NCI-H146 (cell line): ENCODE measurements at regions not wholly inside any gene's neighbourhood (a gene's known extent, or its start where the extent isn't known, plus 50 kb on each side); places are given as distances from the start of the nearest gene placed in this dataset.
A peak's percentile ranks its signal among the peaks of the same experiment; 100 is the strongest.

ENCODE experiments used
- DNase-seq: peaks from one replicate; lab custom pipeline; 2025; lab: John Stamatoyannopoulos, UW

- no peak for DNase-seq
Measured at GRCh38 chr9:121550041-121550440, 50.4 kb upstream of the GGTA1 start.

- peak; percentile 67 for DNase-seq
Measured at GRCh38 chr9:121550569-121551512, 51.2 kb upstream of the GGTA1 start.

DNA sequence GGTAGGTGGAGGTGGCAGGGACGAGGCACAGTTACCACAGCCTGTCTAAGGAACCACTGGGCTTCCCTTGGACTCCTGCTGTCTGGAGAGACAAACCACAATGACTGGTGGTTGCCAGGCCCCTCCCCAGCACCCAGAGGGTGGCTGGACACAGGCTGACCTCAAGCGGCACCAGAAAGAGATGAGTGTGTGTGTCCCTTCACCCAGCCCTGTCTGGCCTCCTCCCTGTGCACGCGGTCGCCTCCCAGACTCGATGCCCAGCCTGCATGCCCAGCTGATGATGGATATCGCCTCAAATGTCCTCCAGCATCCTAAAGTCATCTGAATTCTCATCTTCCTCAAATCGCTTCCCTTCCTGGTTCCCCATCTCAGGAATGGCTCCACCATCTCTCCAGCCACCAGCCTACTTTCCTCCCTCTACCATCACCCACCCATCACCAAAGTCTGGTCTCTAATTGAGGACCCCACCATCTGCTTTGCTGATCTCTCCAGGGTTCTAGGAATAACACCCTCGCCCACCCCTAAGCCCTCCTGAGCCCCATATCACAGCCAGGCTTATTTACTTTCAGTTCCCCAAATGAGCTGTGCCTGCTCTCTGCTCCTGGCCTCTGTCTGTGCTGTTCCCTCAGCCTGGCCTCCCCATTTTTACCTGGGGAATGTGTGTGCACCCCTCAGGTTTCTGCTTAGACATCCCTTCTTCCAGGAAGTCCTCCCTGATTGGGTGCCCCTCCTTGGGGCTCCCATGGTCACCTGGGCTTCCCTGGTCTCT, 52.5 kb upstream of the GGTA1 start:
- DNase-seq = no peak

GRCh38 chr9:121556082-121556481, 56.4 kb upstream of the GGTA1 start:
- no peak for DNase-seq

DNA sequence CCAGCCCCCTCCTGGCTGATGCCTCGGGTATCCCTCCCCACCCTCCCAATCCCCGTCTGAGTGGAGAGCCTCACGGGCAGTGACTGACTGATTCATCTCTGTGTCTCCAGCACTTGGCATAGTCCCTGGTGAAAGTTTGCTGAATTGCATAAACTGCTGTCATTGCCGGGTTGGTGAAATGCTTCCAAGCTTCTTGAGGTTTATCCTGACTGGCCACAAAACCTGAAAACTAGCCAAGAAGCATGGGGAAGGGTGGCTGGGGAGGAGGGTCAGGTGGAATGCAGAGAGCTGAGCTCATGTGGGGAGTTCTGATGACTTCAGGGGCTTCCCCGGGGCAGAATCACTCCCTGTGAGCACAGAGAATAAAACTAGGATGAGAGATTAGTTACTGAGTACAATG, 56.9 kb upstream of the GGTA1 start:
- no peak for DNase-seq

- DNase-seq = no peak
Measured at GRCh38 chr9:121557581-121558447, 58.2 kb upstream of the GGTA1 start.

GRCh38 chr9:121558473-121558872, 58.8 kb upstream of the GGTA1 start:
- DNase-seq = no peak

- no peak for DNase-seq
Measured at GRCh38 chr9:121559183-121559582, 59.5 kb upstream of the GGTA1 start.

DNA sequence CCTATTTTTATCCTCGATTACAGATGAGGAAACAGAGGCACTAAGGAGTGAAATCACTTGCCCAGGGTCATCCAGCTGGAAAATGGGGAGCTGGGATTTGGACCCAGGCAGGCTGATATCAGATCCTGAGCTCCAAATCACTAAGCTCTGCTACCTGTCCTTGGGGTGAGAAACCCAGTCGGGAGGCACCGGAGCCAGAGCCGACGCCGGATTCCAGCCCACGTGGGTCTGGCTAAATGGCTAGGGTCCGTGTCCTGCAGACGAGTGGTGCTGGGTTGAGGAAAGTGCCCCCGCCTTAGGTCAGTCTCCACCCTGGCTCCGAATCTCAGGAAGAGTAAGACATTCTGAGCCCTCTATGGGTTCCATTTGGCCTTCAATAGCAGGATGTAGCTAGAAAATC, 61.3 kb upstream of the GGTA1 start:
- no peak for DNase-seq

- no peak for DNase-seq
Measured at GRCh38 chr9:121561385-121562222, 62.0 kb upstream of the GGTA1 start.

DNA sequence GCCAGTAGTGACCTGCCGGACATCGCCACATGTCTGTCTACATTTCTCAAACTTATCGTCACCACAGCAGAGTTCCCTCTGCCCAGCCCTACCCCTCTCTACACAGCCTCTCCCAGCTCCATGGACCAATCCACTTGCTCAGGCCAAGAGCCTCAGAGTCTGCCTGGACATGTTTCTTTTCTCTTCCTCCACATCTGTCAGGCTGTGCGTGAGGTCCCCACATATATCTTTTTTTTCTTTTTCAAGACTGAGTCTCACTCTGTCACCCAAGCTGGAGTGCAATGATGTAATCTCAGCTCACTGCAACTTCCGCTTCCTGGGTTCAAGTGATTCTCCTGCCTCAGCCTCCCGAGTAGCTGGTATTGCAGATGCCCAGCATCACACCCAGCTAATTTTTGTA, 62.7 kb upstream of the GGTA1 start:
- no peak for DNase-seq

- no peak for DNase-seq
Measured at GRCh38 chr9:121563425-121563824, 63.8 kb upstream of the GGTA1 start.

DNA sequence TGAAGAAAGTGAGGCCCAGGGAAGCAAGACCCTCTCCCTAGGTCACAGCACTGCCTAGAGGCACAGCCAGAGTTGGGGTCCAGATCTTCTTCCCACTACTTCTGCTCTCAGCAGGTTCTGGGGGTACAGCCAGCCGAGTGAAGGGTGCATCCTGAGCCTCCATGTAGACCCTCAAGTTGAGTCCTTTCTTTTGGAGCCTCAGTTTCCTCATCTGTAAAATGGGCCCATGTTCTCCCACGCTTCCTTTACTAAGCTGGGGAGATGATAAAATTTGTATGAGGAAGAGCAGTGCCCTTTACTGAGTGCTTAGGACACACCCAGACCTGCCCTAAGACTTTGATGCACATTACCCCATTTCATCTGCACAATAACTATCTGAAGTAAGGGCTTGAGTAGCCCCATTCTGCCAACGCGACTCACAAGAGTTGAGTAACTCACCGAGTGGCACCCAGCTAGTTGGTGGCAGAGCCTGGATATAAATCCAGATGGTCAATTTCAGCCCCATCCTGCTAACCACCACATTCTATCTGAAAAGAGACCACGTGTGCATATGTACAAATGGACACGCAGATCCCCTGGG, 64.3 kb upstream of the GGTA1 start:
- no peak for DNase-seq

DNA sequence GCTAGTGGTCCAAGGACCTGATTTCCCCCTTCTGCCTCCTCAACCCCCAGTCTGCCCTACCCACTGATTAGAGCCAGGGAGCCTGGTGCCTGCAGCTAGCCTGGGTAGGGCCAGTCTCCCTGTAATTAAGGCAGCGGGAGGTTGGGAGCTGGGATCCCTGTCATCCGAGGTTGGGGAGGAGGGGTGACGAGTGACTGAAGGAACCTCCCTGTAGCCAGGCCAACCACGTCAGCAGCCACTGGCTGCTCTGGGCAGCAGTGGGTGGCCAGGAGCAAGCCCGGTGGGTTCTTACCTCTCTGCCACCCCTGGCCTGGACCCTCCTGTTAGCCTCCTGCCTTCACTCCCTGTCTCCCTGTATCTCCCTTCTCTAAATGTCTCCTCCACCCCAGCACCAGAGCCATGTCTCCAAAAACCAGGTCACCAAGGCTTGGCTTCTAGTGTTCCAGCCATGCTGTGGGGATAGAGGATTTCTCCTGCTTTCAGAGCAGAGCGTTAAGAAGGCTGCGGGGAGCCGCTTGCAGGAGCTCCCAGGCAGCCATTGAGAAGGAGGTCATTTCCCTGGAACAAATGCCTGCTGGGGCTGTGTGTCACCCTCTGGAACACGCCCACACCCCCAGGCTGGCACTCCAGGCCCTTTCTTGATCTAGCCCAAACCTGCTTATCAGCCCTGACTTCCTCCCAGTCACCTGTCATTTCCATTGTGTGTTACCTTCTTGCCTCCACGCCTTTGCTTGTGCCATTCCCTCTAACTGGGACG, 65.0 kb upstream of the GGTA1 start:
- no peak for DNase-seq

DNA sequence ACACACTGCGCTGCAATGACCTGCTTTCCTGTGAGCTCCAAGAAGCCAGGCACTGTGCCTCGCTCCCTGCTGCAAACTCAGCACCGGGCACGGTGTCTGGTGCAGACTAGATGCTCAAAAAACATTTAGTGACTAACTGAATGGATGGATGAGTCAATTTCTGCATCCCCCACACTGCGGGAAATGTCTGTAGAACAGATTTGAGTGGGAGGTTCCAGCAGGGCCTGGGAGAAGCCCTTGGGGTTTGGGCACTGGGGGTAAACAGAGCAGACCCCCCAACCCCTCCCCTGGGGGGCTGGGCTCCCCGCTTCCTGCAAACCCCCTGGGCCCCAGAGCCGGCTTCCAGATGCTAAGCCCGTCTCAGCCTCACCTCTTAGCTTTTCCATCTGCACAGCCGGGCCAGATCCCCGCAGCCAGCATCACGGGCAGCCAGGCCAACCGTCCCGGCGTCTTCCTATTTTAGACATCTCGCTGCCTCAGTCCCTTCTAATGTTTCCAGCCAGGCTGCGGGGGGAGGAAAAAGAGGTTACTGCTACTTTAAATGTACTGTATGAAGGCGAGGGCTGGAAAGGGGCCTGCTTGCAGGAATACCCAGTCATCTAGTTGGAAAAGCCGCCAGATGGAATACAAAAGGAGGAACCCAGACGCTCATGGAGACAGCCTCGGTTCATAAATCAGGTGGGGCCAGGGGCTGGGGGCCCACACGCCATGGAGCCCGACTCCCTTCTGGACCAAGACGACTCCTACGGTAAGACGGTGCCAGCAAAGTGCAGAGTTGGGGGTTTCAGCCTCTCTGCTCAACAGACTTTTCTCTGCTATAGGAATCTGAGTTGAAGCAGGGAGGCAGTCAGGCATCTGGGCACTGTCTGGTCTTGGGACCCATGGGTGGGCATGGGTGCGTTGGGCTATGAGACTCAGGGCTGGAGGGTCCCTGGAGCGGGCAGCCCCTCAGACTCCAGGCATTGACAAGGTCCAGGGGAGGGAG, 67.1 kb upstream of the GGTA1 start:
- no peak for DNase-seq

GRCh38 chr9:121567500-121568342, 68.1 kb upstream of the GGTA1 start:
- DNase-seq = no peak

DNA sequence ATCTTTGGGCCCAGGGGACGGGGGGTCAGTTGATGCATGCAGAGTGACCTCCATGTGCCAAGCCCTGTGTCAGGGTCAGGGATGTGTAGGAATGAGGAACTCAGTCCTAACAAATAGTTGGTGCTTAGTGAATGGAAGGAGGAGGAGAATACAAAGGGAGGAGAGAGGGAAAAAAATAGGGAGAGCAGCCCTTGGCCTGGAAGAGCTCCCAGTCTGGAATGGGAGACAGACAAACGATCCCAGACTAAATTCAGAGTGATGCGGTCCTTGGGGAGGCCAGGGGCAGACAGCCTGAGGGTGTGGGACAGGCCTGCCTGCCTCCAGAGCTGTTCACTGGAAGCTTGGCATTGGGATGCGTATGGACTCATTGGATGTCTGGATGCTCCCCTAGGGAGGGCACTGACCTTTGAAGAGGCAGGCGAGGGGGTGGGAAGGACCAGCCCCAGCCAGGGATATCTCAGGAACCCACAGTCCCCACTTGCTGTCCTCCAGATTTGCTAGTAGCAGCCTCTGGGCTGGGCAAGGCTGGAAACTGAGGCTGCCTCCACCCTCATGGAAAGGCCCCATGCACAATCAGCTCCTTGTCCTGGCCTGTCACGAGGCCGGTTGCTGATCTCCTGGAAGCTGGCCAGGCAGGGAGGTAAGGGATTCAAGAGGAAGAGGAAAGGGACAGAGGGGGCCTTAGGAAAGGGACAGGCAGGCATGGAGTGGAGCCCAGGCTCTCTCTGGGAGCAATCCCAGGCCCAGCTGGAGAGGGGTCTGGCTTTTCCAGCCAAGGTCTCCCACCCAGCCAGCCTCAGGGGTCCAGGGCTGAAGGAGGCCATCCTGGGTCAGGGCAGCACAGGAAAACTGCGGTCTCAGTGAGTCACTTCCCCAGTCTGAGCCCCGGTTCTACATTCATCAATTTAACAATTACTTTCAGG, 69.0 kb upstream of the GGTA1 start:
- no peak for DNase-seq
